HG02763 (cell line): ENCODE measurements at regions not wholly inside any gene's neighbourhood (a gene's known extent, or its start where the extent isn't known, plus 50 kb on each side); places are given as distances from the start of the nearest gene placed in this dataset.
"Not testable (repeated sequence)": the region's sequence is repeated elsewhere in the genome, so short reads cannot be mapped to it uniquely, and the experiment has no call there.

Experiments
- ATAC-seq: cut with Tn5 transposase; IDR thresholded peaks from one replicate; pipeline ENCODE4 v1.9.1; 2021; ENCODE audit warnings: mild to moderate bottlenecking, moderate library complexity; ENCODE audit not compliant: unreplicated experiment

DNA sequence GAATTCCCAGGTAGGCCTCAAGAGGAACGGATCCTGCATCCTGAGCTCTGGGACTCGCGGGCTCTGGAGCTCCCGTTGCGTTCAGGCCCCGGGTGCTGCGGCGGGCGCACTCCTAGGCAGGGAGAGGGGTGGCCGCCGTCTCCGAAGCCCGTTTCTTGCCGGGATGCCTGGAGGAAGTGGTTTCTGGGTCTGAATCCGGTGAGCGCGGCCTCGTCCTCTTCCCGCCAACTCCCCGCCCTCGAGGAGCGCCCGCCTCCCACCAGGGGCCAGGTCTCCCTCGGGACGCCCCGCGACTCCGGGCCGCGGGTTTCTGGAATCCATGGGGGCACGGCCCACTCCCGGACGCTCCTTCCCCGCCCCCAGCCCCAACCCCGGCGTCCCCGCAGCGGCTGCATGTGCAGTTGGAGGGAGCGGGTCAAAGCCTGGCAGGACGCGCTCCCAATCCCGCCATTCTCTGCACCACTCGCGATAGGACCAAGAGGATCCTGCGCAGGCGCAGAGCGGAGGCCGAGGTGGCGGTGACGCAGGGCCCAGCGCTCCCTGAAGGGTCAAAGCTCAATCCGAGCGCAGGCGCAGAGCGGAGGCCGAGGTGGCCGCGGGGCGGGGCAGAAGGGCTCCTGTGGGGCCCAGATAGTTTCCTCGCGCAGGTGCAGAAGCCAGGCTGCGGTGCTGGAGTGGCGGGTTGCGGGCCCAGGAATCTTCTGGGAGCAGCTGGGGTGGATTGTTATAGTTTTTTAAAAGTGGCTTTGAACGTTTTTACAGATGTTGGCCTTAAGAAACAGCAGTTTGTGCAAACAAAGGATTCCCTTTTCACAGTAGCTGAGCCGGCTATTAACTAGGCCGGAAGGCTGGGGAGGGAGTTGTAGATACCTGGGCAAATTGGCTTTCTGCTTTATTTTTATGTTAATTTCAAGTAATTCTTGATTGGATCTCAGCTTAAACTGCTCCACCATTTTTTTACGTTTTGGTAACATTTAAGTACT, 796.4 kb downstream of the AACS start:
- ATAC-seq: no peak

GRCh38 chr12:125865236-125865635, 800.0 kb downstream of the AACS start:
- not testable (repeated sequence) for ATAC-seq

GRCh38 chr12:125871811-125872594, 806.8 kb downstream of the AACS start:
- ATAC-seq: no peak

DNA sequence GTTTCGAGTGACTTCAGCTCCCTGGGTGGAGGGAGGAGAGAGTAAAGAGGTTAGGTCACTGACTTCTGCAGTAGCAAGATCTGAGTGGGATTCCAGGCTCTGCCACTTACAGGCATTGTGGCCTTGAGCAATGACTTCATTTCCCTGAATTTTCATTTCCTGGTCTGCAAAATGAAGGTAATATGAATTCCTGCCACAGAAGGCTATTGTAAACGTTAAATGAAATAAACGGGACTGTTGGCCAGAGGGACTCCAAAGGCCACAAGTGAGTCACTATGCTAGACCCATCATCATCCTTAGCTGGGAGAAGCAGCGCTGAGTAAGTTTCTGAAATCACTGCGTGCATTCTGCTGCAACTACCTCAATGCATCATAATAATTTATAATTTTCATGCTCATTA, 807.8 kb downstream of the AACS start:
- ATAC-seq: no peak

- no peak for ATAC-seq
Measured at GRCh38 chr12:125878483-125878882, 813.2 kb downstream of the AACS start.

DNA sequence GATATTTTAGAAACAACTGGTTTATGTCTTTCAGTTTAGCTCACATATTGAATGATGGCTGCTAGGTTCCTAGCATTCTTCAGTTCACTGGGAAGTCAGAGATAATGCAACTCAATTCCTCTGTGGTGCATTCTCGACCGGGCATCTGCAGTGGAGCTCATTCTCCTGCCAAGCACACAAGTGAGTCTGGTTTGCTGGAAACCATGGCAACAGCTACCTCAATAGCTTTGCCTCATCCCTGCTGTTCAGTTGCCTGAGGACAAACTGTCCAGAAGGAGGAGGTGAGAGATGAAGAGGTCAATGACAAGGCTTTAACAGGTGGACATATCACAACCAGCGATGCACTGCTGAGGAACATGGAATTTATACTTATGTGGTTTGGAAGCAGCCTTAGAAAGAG, 816.9 kb downstream of the AACS start:
- no peak for ATAC-seq

DNA sequence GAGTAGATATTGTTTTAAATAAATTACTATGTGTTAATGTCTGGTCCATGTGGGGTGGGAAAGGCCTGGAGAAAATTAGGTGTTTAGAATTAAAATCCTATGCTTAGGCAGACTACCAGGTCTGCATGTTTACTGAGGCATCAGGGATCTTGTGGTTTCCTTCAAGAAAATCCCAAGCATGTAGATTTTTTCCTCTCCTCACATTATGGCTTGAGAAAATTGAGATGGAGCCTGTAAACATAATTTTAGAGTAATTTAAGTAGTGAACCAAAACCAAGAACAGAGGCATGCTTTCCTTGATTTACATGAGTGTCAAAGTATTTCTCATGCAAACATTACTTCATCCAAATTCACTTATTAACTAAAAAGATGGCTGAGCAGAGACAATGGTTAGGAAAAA, 823.7 kb downstream of the AACS start:
- ATAC-seq: no peak

DNA sequence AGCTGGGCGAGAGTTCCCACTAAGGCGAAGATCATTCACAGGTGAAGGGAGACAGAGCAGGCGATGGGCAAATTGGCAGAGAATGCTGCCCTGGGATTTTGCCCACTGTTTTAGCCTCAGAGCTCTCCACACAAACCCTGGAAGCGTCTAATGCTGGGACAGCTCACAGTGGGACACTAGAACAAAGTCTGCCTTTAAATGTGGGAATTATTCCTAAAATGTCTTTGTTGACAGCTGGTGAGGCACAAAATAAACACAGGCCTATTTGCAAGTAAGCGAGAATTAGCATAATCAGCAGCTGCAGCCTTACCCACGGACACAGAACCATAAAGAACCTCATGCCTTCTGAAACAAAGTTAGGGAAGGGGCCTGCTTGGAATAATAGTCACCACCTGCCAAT, 824.5 kb downstream of the AACS start:
- ATAC-seq: no peak

GRCh38 chr12:125890366-125890905, 825.2 kb downstream of the AACS start:
- no peak for ATAC-seq

DNA sequence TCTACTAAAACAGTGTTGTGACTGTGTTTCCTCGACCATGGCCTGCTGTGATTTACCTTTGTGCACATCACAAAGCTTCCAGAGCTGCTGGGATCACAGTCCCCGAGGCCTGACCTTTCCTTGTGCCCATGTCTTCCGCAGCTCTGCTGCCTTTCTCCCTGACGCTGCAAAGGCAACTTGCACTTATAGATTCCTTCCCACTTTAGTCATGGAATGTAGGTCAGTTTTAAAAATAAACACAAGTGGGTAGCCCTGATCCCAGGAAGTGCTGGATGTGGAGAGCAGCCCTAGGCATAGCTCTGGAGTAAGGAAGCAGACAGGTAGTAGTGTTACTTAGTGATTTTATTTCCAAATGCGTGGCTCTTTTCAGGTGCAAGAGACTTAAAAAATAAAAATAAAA, 825.7 kb downstream of the AACS start:
- no peak for ATAC-seq

DNA sequence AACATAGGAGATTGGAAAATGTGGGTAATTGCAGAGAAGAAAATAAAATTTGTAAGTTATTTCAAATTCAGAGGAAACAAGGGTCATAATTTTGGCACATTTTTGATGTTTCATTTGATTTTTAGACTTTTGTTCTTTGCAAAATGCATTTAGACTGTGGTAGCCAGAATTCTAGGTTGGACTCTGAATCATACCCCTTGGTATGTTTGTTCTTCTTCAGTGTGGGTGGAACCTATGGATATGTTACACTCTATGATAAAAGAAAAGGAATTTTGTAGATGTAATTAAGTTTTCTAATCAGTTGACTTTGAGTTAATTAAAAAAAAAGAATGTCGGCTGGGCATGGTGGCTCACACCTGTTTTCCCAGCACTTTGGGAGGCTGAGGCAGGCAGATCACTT, 827.0 kb downstream of the AACS start:
- ATAC-seq: no peak

GRCh38 chr12:125902991-125903390, 837.8 kb downstream of the AACS start:
- no peak for ATAC-seq

DNA sequence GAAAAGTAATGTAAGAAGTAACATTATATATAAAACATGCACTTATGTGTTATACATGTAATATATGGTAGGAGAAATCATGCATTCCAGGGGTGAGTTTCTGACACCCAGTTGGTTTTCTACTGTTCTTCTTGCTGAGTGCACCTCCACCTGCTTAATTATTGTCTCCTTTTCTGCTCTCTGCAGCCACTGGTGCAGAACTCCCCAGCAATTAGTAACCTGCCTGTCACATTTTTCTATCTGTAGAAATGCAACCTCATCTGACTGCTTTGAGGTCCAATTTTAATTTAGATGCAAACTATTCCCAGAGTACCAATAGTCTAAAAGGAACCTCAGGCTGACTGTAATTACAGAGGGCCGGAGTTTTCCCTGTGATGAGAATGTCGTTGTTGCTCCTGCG, 842.1 kb downstream of the AACS start:
- ATAC-seq: no peak

- ATAC-seq: no peak
Measured at GRCh38 chr12:125919856-125920470, 854.7 kb downstream of the AACS start.

- ATAC-seq: no peak
Measured at GRCh38 chr12:125922330-125922729, 857.1 kb downstream of the AACS start.

DNA sequence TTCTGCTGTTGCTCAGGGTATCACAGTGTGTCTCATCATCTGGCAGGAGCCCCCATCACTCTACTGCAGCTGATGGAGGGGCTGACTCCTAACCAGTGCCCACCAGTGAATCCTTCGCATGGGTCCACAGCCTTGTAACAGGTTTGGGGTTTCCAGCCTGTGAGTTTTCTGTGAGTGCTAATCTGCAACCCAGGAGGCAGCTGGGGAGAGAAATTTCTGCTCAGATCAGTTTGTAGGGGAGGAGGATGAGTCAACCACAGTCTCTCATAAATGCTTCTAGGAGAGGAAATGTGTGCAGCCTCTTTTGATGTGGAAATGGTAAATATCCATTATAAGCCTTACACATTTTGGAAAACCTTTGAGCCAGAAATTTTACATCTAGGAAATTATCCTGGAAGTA, 871.3 kb downstream of the AACS start:
- no peak for ATAC-seq

DNA sequence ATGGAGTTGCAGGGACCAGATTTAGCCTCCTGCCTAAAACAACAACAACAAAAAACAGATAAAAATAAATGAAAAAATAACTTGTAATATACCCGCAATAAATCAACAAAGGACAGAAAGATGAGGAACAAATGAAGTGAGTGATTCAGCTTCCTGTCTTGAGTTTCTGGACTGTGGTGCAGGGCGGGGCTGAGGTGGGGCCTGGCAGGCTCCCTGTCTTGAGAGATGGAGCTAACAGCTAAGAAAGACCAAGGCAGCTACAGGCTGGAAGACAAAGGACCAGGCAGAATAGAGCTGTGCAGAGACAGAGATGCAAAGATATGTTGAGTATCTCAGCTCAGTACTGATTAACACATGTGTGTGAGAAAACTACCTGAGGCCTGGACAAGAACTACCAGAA, 879.2 kb downstream of the AACS start:
- ATAC-seq: no peak

DNA sequence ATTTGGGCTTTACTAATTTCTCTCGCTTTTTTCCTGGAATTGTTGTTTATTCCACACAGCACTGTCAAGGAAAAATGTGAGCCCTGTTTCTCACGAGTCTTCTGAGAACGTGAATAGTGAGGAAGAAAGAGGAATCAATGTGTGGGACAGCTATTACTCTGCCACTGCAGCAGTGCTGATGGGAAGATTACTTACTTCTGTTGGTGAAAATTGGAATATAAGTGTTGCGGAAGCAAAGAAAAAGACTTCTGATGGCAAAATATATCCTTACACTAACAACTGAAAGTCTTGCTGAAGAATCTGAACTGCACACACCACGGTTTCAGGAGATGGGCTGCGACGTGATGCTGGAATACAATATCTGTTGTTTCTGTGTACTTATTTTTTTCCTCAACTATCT, 884.2 kb downstream of the AACS start:
- no peak for ATAC-seq

GRCh38 chr12:125954362-125954761, 889.1 kb downstream of the AACS start:
- ATAC-seq: no peak

- no peak for ATAC-seq
Measured at GRCh38 chr12:125956186-125956585, 891.0 kb downstream of the AACS start.

DNA sequence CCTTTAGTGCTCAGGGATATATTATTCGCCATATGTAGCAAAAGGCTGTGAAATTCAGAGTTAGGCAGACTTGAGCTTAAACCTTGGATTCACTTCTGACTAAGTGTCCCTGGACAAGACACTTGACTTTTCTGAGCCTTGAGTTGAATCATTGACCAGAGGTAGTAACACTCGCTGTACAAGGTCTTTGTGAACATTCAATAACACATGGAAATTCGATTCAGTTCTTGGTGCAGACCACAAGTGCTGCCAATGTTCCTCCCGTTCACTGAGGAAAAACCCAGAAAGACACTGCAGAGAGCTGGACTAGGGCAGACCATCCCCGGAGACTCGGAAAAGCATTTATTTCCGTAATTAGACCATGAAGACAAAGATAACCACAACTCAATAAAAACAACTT, 901.4 kb downstream of the AACS start:
- ATAC-seq: no peak
